ENCODE measurements at regions not wholly inside any gene's neighbourhood (a gene's known extent, or its start where the extent isn't known, plus 50 kb on each side); places are given as distances from the start of the nearest gene placed in this dataset.
"Not testable (repeated sequence)": the region's sequence is repeated elsewhere in the genome, so short reads cannot be mapped to it uniquely, and the experiment has no call there.

DNA sequence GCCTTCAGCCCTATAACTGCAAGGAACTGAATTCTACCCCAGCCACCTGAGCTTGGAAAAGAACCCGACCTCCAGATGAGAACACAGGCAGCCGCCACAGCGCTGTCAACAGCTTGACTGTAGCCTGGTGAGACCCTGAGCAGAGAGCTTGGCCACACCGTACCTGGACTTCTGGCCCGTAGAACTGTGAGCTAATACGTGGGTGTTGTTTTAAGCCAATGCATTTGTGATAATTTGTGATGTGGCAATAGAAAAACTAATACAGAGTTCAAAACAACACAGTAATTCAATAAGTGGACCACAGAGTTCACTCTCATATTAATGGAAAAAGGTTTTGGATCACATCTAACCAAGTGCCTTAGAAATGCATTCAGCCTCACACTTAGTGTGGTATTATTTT lies 96.6 kb upstream of the TBL1X start:
- Histone ChIP-seq H3K27me3 (ENCODE audit: control insufficient read depth, insufficient read depth, low read length) (no peaks in the 10 kb centered on the region), H3K9ac (ENCODE audit: low read length) (no peak overlapping the region), H3K36me3 (ENCODE audit: control insufficient read depth, insufficient read depth, low read length) (no peaks in the 10 kb centered on the region), H3K9me3 (ENCODE audit: control insufficient read depth, insufficient read depth, low read depth, low read length) (no peaks in the 10 kb centered on the region), H3K4me1 (ENCODE audit: control insufficient read depth, insufficient read depth, low read length) (no peaks in the 10 kb centered on the region), H3K27ac (ENCODE audit: low read depth, low read length) (no peak overlapping the region), H3K4me3 (ENCODE audit: low read depth, low read length) (no peak overlapping the region)

DNA sequence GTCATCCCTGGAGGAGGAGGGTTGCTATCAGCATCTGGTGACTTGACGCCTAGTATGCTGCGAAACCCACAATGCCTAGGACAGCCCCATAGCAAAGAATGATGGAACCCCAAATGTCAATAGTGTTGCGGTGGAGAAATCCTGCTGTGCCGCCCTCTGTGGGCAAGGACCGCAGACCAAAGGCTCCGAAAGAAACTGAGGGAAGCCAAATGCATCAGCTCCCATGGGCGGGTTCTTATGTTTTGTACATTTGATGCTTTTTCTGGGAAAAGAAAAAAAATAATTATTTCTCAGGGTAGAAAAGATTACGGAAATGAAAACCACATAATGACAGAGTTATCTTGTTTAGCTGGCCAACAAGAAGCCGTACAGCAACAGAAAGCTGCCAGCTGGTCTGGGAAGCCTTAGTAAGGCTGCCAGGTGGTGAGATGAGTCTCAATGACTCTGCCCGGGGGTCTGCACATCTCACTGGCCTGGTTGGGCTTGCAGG lies 95.0 kb upstream of the TBL1X start:
- H3K4me3 ChIP-seq (ENCODE audit: low read depth, low read length) = no peak overlapping the region
- no peaks in the 10 kb centered on the region for H3K36me3 ChIP-seq (ENCODE audit: control insufficient read depth, insufficient read depth, low read length)
- H3K9me3 ChIP-seq (ENCODE audit: control insufficient read depth, insufficient read depth, low read depth, low read length) = no peaks in the 10 kb centered on the region
- no peaks in the 10 kb centered on the region for H3K27me3 ChIP-seq (ENCODE audit: control insufficient read depth, insufficient read depth, low read length)
- H3K27ac ChIP-seq (ENCODE audit: low read depth, low read length) = no peak overlapping the region
- no peaks in the 10 kb centered on the region for H3K4me1 ChIP-seq (ENCODE audit: control insufficient read depth, insufficient read depth, low read length)
- no peak overlapping the region for H3K9ac ChIP-seq (ENCODE audit: low read length)

DNA sequence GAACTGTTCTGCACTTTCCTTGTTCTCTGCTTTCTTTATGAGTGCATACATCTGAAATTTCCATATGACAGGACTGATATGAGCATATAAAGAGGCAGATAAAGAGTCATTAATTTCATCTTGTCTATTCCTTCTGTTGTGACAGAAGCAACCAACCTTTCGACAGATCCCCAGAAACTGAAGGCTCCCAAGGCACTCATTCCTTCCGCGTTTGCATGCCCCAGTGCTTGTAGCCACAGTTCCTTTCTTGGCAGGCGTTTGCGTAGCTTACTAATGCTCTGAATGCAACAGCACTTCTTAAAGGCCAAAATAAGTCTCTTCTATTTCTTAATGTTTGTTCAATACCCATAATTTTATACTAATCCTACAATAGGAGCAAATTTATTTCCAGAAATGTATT lies 94.0 kb upstream of the TBL1X start:
- no peak overlapping the region for H3K27ac ChIP-seq (ENCODE audit: low read depth, low read length)
- H3K36me3 ChIP-seq (ENCODE audit: control insufficient read depth, insufficient read depth, low read length) = no peaks in the 10 kb centered on the region
- no peak overlapping the region for H3K4me3 ChIP-seq (ENCODE audit: low read depth, low read length)
- no peaks in the 10 kb centered on the region for H3K4me1 ChIP-seq (ENCODE audit: control insufficient read depth, insufficient read depth, low read length)
- no peak overlapping the region for H3K9ac ChIP-seq (ENCODE audit: low read length)
- no peaks in the 10 kb centered on the region for H3K9me3 ChIP-seq (ENCODE audit: control insufficient read depth, insufficient read depth, low read depth, low read length)
- H3K27me3 ChIP-seq (ENCODE audit: control insufficient read depth, insufficient read depth, low read length) = no peaks in the 10 kb centered on the region

DNA sequence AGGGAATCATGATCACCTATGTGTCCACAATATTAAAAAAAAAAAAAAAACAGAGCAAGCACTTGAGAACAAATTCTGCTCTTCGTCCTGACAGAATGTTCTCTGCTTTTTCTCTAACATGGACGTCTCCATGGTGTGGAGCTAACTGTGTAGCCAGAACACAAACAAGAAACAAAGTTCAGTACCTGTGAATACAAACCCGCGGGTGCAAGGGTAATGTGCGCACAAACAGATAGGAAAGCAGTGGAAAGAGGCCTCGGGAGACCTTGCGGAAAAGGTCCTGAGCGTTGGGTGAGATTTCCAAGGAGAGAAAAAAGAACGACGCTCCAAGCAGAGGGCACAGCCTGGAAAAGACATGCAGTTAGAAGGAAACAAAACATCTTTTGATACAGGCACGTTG lies 92.0 kb upstream of the TBL1X start:
- Histone ChIP-seq H3K27ac (ENCODE audit: low read depth, low read length) (no peak overlapping the region), H3K4me3 (ENCODE audit: low read depth, low read length) (no peak overlapping the region), H3K9me3 (ENCODE audit: control insufficient read depth, insufficient read depth, low read depth, low read length) (no peaks in the 10 kb centered on the region), H3K27me3 (ENCODE audit: control insufficient read depth, insufficient read depth, low read length) (no peaks in the 10 kb centered on the region), H3K9ac (ENCODE audit: low read length) (no peak overlapping the region), H3K36me3 (ENCODE audit: control insufficient read depth, insufficient read depth, low read length) (no peaks in the 10 kb centered on the region), H3K4me1 (ENCODE audit: control insufficient read depth, insufficient read depth, low read length) (no peaks in the 10 kb centered on the region)

DNA sequence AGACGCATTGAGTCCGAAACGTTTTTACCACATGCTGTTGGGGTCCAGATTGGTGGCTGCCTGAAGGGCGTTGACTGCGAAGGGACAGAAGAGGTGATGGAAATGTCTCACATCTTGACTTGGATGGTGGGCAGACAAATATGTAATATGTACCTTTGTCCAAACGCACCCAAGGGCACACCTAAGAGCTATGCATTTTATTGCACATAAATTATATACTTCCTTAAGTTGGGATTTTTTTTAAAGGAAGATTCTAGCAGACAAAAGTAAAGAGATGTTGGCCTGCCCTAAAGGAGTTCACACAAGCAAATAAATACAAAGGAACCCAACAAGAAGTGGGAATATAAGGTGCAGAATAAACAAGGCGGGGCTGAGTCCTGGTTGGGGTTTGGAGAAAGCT lies 91.1 kb upstream of the TBL1X start:
- no peak overlapping the region for H3K4me3 ChIP-seq (ENCODE audit: low read depth, low read length)
- H3K27ac ChIP-seq (ENCODE audit: low read depth, low read length) = no peak overlapping the region
- H3K27me3 ChIP-seq (ENCODE audit: control insufficient read depth, insufficient read depth, low read length) = no peaks in the 10 kb centered on the region
- H3K36me3 ChIP-seq (ENCODE audit: control insufficient read depth, insufficient read depth, low read length) = no peaks in the 10 kb centered on the region
- no peaks in the 10 kb centered on the region for H3K9me3 ChIP-seq (ENCODE audit: control insufficient read depth, insufficient read depth, low read depth, low read length)
- H3K4me1 ChIP-seq (ENCODE audit: control insufficient read depth, insufficient read depth, low read length) = no peaks in the 10 kb centered on the region
- H3K9ac ChIP-seq (ENCODE audit: low read length) = no peak overlapping the region

DNA sequence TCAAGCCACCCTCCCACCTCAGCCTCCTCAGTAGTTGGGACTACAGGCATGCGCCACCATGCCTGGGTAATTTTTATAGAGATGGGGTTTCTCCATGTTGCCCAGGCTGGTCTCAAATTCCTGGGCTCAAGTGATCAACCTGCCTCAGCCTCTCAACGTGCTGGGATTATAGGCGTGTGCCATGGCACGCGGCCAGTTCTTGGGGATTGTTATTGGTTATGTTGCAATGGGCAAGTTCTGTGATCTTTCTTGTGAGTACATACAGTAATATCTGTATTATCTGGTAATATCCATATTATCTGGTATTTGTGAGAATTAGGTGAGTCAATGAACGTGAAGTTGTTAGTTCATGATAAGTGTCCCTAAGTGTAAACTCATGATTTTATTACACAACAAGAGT lies 90.3 kb upstream of the TBL1X start:
- H3K27me3 ChIP-seq (ENCODE audit: control insufficient read depth, insufficient read depth, low read length) = no peaks in the 10 kb centered on the region
- no peaks in the 10 kb centered on the region for H3K9me3 ChIP-seq (ENCODE audit: control insufficient read depth, insufficient read depth, low read depth, low read length)
- H3K4me3 ChIP-seq (ENCODE audit: low read depth, low read length) = no peak overlapping the region
- H3K9ac ChIP-seq (ENCODE audit: low read length) = no peak overlapping the region
- H3K27ac ChIP-seq (ENCODE audit: low read depth, low read length) = no peak overlapping the region
- no peaks in the 10 kb centered on the region for H3K4me1 ChIP-seq (ENCODE audit: control insufficient read depth, insufficient read depth, low read length)
- H3K36me3 ChIP-seq (ENCODE audit: control insufficient read depth, insufficient read depth, low read length) = no peaks in the 10 kb centered on the region

DNA sequence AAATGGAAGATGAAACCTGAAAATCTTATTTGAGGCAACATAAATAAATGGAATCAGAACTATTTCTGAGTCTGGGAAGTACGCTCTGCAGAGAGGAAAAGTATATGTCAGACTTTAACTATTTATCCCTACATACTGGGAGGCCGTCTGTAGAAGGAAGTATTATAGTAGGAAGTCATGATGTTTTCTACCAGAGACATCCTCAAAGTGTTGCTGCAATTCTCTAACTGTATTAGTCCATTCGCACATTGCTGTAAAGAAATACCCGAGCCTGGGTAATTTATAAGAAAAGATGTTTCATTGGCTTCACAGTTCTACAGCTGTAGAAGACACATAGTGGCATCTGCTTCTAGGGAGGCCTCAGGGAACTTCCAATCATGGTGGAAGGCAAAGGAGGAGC lies 88.7 kb upstream of the TBL1X start:
- Histone ChIP-seq H3K4me3 (ENCODE audit: low read depth, low read length) (no peak overlapping the region), H3K9me3 (ENCODE audit: control insufficient read depth, insufficient read depth, low read depth, low read length) (no peaks in the 10 kb centered on the region), H3K9ac (ENCODE audit: low read length) (no peak overlapping the region), H3K27me3 (ENCODE audit: control insufficient read depth, insufficient read depth, low read length) (no peaks in the 10 kb centered on the region), H3K27ac (ENCODE audit: low read depth, low read length) (no peak overlapping the region), H3K36me3 (ENCODE audit: control insufficient read depth, insufficient read depth, low read length) (no peaks in the 10 kb centered on the region), H3K4me1 (ENCODE audit: control insufficient read depth, insufficient read depth, low read length) (no peaks in the 10 kb centered on the region)

DNA sequence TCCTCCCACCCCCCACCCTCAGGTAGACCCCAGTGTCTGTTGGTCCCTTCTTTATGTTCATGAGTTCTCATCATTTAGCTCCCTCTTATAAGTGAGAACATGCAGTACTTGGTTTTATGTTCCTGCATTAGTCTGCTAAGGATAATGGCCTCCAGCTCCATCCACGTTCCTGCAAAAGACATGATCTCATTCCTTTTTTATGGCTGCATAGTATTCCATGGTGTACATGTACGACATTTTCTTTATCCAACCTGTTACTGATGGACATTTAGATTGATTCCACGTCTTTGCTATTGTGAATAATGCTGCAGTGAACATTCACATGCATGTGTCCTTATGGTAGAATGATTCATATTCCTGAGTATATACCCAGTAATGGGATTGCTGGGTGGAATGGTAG lies 87.6 kb upstream of the TBL1X start:
- H3K9me3 ChIP-seq (ENCODE audit: control insufficient read depth, insufficient read depth, low read depth, low read length); H3K27me3 ChIP-seq (ENCODE audit: control insufficient read depth, insufficient read depth, low read length); H3K4me1 ChIP-seq (ENCODE audit: control insufficient read depth, insufficient read depth, low read length): not testable (repeated sequence)

DNA sequence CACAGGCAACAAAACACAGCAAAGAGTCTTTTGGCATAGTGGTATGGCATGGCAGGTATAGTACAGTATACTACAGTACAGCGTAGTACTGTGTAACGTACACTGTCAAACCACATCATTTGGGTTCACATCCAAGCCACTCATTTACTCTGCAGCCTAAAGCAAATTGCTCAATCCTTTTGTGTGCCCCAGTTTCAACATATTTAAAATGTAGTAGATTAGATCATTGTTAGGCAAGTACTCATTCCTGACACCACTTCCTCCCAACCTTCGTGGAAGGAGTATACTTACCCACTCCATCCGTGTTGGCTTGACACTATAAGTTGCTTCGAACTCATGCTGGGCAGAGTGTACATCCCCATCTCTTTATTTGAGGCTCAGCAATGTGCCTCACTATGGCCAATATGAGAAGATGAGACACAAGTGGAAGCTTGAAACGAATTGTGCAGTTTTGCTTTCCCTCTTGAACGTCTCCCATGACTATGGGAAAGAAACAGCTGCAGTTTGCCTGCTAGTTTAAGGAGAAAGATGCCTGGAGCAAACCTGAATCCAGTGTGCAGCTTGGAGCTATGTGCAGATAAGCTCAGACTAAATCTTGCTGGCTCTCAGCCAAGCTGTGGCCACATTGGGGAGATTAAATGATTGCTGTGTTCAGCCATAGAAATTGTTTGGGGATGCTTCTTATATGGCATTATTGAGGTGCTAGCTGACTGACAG lies 85.7 kb upstream of the TBL1X start:
- no peaks in the 10 kb centered on the region for H3K4me1 ChIP-seq (ENCODE audit: control insufficient read depth, insufficient read depth, low read length)
- no peak overlapping the region for H3K9ac ChIP-seq (ENCODE audit: low read length)
- H3K27ac ChIP-seq (ENCODE audit: low read depth, low read length) = no peak overlapping the region

More for the DNA sequence above, 87.6 kb upstream of the TBL1X start:
- not testable (repeated sequence) for H3K36me3 ChIP-seq (ENCODE audit: control insufficient read depth, insufficient read depth, low read length); H3K9ac ChIP-seq (ENCODE audit: low read length); H3K27ac ChIP-seq (ENCODE audit: low read depth, low read length); H3K4me3 ChIP-seq (ENCODE audit: low read depth, low read length)

DNA sequence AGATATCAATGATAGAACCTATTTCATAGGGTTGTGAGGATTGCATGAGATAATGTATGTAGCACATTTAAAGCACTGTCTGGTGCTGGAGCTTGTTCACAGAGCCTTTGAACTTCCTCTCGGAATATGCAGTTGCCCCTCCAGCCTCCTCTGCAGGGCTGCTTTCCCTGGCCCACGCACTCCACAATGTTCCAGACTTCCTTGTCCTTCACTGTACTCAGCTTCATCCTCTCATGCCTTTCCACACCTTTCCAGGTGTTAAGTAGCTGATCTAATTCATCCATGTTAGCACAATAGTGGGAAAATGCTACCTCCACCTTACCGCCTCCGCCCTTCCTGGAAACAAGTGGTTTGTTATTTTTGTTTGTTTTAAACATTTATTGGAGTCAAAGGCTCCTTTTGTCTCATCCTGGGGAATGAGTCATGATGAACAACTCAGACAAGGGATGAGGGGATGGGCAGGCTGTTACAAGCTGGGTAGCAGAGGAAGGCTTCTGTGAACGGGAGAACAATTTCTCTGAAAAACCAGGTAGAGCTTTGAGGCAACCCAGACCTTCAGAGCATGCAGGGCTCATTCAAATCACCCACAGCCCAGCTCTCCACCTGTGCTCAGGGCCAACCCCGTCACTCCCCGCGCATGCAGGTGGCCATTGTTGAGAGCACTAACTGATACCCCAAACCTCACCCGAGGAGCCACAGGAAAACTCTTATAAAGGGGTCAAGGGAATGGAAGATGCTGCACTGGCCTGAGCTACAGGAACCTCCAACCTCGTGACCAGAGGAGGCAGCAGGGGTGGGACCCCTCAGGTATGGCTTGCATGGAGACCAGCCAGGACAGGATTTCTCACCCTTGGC lies 84.9 kb upstream of the TBL1X start:
- Histone ChIP-seq H3K9ac (ENCODE audit: low read length) (no peak overlapping the region), H3K9me3 (ENCODE audit: control insufficient read depth, insufficient read depth, low read depth, low read length) (no peaks in the 10 kb centered on the region), H3K27ac (ENCODE audit: low read depth, low read length) (no peak overlapping the region), H3K27me3 (ENCODE audit: control insufficient read depth, insufficient read depth, low read length) (no peaks in the 10 kb centered on the region), H3K4me1 (ENCODE audit: control insufficient read depth, insufficient read depth, low read length) (no peaks in the 10 kb centered on the region), H3K4me3 (ENCODE audit: low read depth, low read length) (no peak overlapping the region), H3K36me3 (ENCODE audit: control insufficient read depth, insufficient read depth, low read length) (no peaks in the 10 kb centered on the region)

More for the DNA sequence above, 85.7 kb upstream of the TBL1X start:
- no peaks in the 10 kb centered on the region for H3K36me3 ChIP-seq (ENCODE audit: control insufficient read depth, insufficient read depth, low read length)
- H3K9me3 ChIP-seq (ENCODE audit: control insufficient read depth, insufficient read depth, low read depth, low read length) = no peaks in the 10 kb centered on the region
- no peak overlapping the region for H3K4me3 ChIP-seq (ENCODE audit: low read depth, low read length)
- no peaks in the 10 kb centered on the region for H3K27me3 ChIP-seq (ENCODE audit: control insufficient read depth, insufficient read depth, low read length)

DNA sequence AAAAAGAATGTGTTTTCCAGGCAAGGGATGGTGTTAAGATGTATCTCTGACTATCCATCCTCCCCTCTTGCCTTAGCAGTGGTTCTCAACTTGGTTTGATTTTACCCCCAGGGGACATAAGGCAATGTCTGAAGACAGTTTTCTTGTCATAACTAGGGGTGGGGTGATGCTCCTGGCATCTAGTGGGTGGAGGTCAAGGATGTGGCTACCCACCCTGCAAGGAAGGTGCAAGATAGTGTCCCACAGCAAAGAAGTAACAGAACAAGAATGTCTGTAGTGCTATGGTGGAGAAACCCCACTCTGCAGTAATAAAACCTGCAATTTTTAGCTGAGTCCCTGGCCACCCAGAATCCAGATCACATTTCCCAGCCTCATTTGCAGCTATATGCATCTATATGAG lies 81.2 kb upstream of the TBL1X start:
- H3K36me3 ChIP-seq (ENCODE audit: control insufficient read depth, insufficient read depth, low read length) = no peaks in the 10 kb centered on the region
- H3K9ac ChIP-seq (ENCODE audit: low read length) = no peak overlapping the region
- H3K4me3 ChIP-seq (ENCODE audit: low read depth, low read length) = no peak overlapping the region
- no peaks in the 10 kb centered on the region for H3K4me1 ChIP-seq (ENCODE audit: control insufficient read depth, insufficient read depth, low read length)
- H3K27ac ChIP-seq (ENCODE audit: low read depth, low read length) = no peak overlapping the region
- H3K9me3 ChIP-seq (ENCODE audit: control insufficient read depth, insufficient read depth, low read depth, low read length) = 0 out of 2 replicates have a peak, but pooled peaks cover 5% of the 10 kb centered on the region
- H3K27me3 ChIP-seq (ENCODE audit: control insufficient read depth, insufficient read depth, low read length) = no peaks in the 10 kb centered on the region

Data from HUES6 (cell line).